CD4-positive, CD25-positive, alpha-beta regulatory T cell (primary cell): ENCODE measurements at regions not wholly inside any gene's neighbourhood (a gene's known extent, or its start where the extent isn't known, plus 50 kb on each side); places are given as distances from the start of the nearest gene placed in this dataset.

Experiments
- ATAC-seq, 2 donors: fragments of 150-1000 bp; cut with Tn5 transposase; one replicate each; pipeline ENCODE4 v1.10.0; 2021; ENCODE audit warnings: low read depth in 2 of 2, moderate number of reproducible peaks in 2 of 2, moderate library complexity in 1 of 2
- DNase-seq, 3 donors: peaks; one replicate each; pipeline versions ENCODE4 v3.0.0 to v3.0.0-alpha.2; 2012 to 2022; ENCODE audit warnings: mixed read lengths in 1 of 3
- H3K27ac ChIP-seq: one replicate; pipeline ENCODE4 v1.7.0; 2013; ENCODE audit warnings: mild to moderate bottlenecking, low read length; ENCODE audit not compliant: insufficient read depth, poor library complexity, severe bottlenecking
- H3K27me3 ChIP-seq: one replicate; pipeline ENCODE4 v1.7.0; 2013; ENCODE audit warnings: low read length; ENCODE audit not compliant: control insufficient read depth, insufficient read depth
- H3K36me3 ChIP-seq: one replicate; pipeline ENCODE4 v1.7.0; 2013; ENCODE audit warnings: mild to moderate bottlenecking, low read length, moderate library complexity; ENCODE audit not compliant: control insufficient read depth, insufficient read depth
- H3K4me1 ChIP-seq: 2 replicates; pipeline ENCODE4 v1.7.0; 2013; ENCODE audit warnings: mild to moderate bottlenecking, low read length; ENCODE audit not compliant: insufficient read depth, control insufficient read depth, poor library complexity, severe bottlenecking
- H3K4me3 ChIP-seq: one replicate; pipeline ENCODE4 v1.7.0; 2013; ENCODE audit warnings: low read depth, mild to moderate bottlenecking, low read length, moderate library complexity
- H3K9me3 ChIP-seq, 2 experiments: 1 replicate in 1 of 2; 2 replicates in 1 of 2; pipeline ENCODE4 v1.7.0; 2013; ENCODE audit warnings: low read length in 2 of 2, mild to moderate bottlenecking in 1 of 2, moderate library complexity in 1 of 2; ENCODE audit not compliant: control insufficient read depth in 2 of 2
- H3K27ac Mint-ChIP-seq, 3 donors: one replicate each; pipeline ENCODE4 v1.8.0; 2020 to 2022; ENCODE audit warnings: mild to moderate bottlenecking in 3 of 3, mixed read lengths in 3 of 3, moderate library complexity in 2 of 3
- H3K27me3 Mint-ChIP-seq: one replicate; pipeline ENCODE4 v1.8.0; 2022; ENCODE audit warnings: mild to moderate bottlenecking, mixed read lengths
- H3K36me3 Mint-ChIP-seq: one replicate; pipeline ENCODE4 v1.8.0; 2020; ENCODE audit warnings: mixed read lengths
- H3K4me1 Mint-ChIP-seq, 4 donors: one replicate each; pipeline ENCODE4 v1.8.0; 2020 to 2022; ENCODE audit warnings: mixed read lengths in 4 of 4, mild to moderate bottlenecking in 1 of 4
- H3K4me3 Mint-ChIP-seq, 4 donors: one replicate each; pipeline ENCODE4 v1.8.0; 2020 to 2022; ENCODE audit warnings: mild to moderate bottlenecking in 4 of 4, mixed read lengths in 4 of 4, moderate library complexity in 3 of 4
- H3K9me3 Mint-ChIP-seq, 7 donors: one replicate each; pipeline ENCODE4 v1.8.0; 2020 to 2022; ENCODE audit warnings: mixed read lengths in 7 of 7, mild to moderate bottlenecking in 3 of 7, moderate library complexity in 2 of 7

DNA sequence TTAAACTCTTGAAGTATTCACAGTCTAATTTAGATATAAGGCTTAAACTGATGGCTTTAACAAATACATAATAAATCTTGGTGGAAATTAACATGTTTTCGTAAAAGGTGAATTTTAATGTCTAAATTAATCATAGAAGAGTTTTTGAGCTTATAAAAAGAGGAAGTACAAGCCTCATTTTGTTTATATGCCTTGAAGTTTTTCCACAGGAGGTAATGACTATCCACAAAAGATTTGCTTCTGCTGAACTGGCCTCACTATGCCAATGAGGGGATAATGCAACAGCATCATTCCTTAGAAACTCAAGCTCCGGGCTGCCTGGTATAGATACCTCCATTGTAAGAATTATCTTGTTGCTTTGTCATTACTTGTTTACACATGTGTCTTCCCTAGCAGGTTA is 175.6 kb downstream of the DUSP6 start:
- H3K4me1 Mint-ChIP-seq = peaks cover 11 to 20% (median 18%) of the 10 kb centered on the region in 4 donors
- Histone ChIP-seq H3K4me1 (peaks cover 7% of the 10 kb centered on the region), H3K4me3 (no peak overlapping the region), H3K27ac (no peak overlapping the region), H3K27me3 (no peaks in the 10 kb centered on the region), H3K36me3 (no peaks in the 10 kb centered on the region), H3K9me3 (no peaks in the 10 kb centered on the region)
- no peaks in the 10 kb centered on the region for H3K36me3 Mint-ChIP-seq
- H3K4me3 Mint-ChIP-seq = no peak overlapping the region
- no peak overlapping the region for H3K27ac Mint-ChIP-seq
- peaks cover 4% of the 10 kb centered on the region for H3K27me3 Mint-ChIP-seq
- ATAC-seq (no peak), DNase-seq (no peak)
- peaks cover 0 to 8% (median 0%) of the 10 kb centered on the region in 7 donors for H3K9me3 Mint-ChIP-seq

DNA sequence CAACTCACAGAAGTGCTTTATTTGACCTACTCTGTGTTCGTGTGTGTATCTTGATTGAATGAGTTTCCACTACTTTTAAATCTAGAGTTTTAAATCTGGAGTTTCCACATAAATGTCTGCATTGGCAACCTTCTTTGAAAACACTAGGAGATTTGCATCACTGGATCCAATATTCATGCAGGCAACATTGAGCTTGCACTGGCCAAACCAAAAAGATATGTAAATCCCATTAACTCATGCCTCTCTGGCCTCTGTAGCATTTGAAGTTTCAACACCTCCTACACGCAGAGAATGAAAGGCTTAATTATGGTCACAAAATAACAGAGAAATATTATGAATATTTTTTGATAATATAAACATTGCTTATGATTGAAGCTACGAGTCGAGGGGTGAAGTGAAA is 178.6 kb downstream of the DUSP6 start:
- H3K9me3 Mint-ChIP-seq = peaks cover 0 to 7% (median 2%) of the 10 kb centered on the region in 7 donors
- no peak overlapping the region for H3K27ac ChIP-seq
- no peaks in the 10 kb centered on the region for H3K9me3 ChIP-seq
- H3K4me3 Mint-ChIP-seq = no peak overlapping the region
- ATAC-seq (no peak), DNase-seq (no peak)
- H3K4me1 Mint-ChIP-seq = peaks cover 0 to 2% (median under 1%) of the 10 kb centered on the region in 4 donors
- H3K4me3 ChIP-seq = no peak overlapping the region
- peaks cover 4% of the 10 kb centered on the region for H3K27me3 Mint-ChIP-seq
- no peaks in the 10 kb centered on the region for H3K36me3 ChIP-seq
- no peaks in the 10 kb centered on the region for H3K27me3 ChIP-seq
- H3K36me3 Mint-ChIP-seq = no peaks in the 10 kb centered on the region
- no peak overlapping the region for H3K27ac Mint-ChIP-seq
- no peaks in the 10 kb centered on the region for H3K4me1 ChIP-seq

DNA sequence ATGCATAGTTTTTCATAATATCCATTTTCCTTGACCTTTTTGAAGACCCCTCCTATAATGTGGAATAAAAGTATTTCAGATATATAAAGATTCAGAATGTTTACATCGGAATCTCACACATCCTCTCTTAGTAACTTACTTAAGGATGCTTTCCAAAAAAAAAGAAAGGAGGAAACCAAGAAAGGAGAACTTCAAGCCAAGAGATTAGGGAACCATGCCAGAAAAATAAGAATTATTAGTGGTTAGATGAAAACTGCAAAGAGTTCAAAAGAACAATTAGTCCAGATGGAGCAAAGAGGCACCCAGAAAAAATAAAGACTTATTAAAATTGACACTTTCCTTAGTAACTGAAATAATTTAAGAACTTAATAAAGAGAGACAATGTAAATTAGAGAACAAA is 179.2 kb downstream of the DUSP6 start:
- Histone ChIP-seq H3K9me3 (no peaks in the 10 kb centered on the region), H3K27ac (no peak overlapping the region), H3K4me1 (no peaks in the 10 kb centered on the region), H3K36me3 (no peaks in the 10 kb centered on the region), H3K27me3 (no peaks in the 10 kb centered on the region), H3K4me3 (no peak overlapping the region)
- Mint-ChIP-seq H3K36me3 (no peaks in the 10 kb centered on the region), H3K27me3 (peaks cover 4% of the 10 kb centered on the region), H3K4me1 (peaks cover 0 to 7% (median 3%) of the 10 kb centered on the region in 4 donors), H3K27ac (no peak overlapping the region), H3K9me3 (peaks cover 0 to 7% (median 2%) of the 10 kb centered on the region in 7 donors), H3K4me3 (no peak overlapping the region)
- ATAC-seq (no peak), DNase-seq (no peak)

DNA sequence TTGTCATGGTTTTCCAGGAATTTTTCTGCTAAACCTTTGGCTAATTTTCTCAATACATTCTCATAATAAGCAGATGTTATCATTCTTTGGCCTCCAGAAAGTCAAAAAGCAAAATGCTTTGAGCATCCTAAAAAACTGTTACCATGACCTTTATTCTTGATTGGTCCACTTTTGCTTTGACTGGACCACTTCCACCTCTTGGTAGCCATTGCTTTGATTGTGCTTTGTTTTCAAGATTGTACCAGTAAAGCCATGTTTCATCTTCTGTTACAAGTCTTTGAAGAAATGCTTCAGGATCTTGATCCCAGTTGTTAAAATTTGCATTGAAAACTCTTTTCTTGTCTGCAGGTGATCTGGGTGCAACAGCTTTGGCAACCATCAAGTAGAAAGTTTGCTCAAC is 180.1 kb downstream of the DUSP6 start:
- H3K9me3 ChIP-seq = no peaks in the 10 kb centered on the region
- peaks cover 4% of the 10 kb centered on the region for H3K27me3 Mint-ChIP-seq

DNA sequence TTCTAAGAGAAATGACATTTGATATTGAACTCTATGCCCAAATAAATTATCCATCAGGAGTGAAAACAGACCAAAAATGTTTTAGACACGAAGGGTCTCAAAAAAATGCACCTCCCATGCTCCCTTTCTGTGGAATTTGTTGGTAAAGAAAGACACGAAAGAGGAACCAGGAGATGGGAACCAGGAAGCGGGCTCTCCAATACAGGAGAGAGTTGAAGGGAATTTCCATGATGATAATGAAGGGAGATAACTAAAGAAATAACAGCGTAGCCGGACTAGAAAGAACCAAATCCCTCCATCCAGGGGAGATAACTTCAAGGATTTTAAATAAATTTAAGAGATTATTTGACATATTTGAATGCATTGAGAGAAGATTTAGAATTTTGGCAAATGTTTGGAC is 183.0 kb downstream of the DUSP6 start:
- Mint-ChIP-seq H3K4me1 (peaks cover 18 to 34% (median 25%) of the 10 kb centered on the region in 4 donors), H3K4me3 (no peak overlapping the region), H3K27me3 (no peaks in the 10 kb centered on the region), H3K9me3 (peaks cover 0 to 7% (median 2%) of the 10 kb centered on the region in 7 donors), H3K27ac (peak overlapping the region in 1 of 3 donors; percentile 61), H3K36me3 (no peaks in the 10 kb centered on the region)
- H3K4me3 ChIP-seq = no peak overlapping the region
- H3K36me3 ChIP-seq = no peaks in the 10 kb centered on the region
- H3K4me1 ChIP-seq = peaks cover 27% of the 10 kb centered on the region
- no peak for ATAC-seq
- no peaks in the 10 kb centered on the region for H3K9me3 ChIP-seq
- no peak for DNase-seq
- H3K27ac ChIP-seq = no peak overlapping the region
- H3K27me3 ChIP-seq = no peaks in the 10 kb centered on the region

More for the DNA sequence above, 180.1 kb downstream of the DUSP6 start:
- no peak for DNase-seq
- H3K9me3 Mint-ChIP-seq = peaks cover 0 to 7% (median 2%) of the 10 kb centered on the region in 7 donors
- Histone ChIP-seq H3K27me3 (no peaks in the 10 kb centered on the region), H3K27ac (no peak overlapping the region), H3K36me3 (no peaks in the 10 kb centered on the region), H3K4me3 (no peak overlapping the region), H3K4me1 (peaks cover 2% of the 10 kb centered on the region)
- no peaks in the 10 kb centered on the region for H3K36me3 Mint-ChIP-seq
- H3K27ac Mint-ChIP-seq = no peak overlapping the region
- peaks cover 2 to 14% (median 8%) of the 10 kb centered on the region in 4 donors for H3K4me1 Mint-ChIP-seq
- no peak overlapping the region for H3K4me3 Mint-ChIP-seq
- no peak for ATAC-seq

DNA sequence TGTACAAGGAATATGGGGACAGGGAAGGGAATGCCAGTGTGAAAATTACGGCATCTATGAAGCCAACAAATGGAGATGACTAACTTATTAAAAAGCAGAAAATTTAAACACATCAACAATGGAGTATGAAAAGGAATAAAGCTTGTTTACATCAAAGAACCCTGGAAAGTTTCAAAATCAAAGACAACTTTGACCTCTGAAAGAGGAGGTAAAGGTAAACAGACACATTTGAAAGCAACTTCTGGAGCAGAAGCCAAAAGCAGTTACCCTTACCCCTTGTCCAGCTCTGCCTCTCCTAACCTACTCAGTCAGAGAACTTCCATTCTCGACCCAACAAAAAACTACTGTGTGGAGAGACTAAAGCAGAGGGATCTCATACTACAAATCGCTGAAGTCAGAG is 184.3 kb downstream of the DUSP6 start:
- Histone ChIP-seq H3K4me1 (peaks cover 31% of the 10 kb centered on the region), H3K9me3 (no peaks in the 10 kb centered on the region), H3K4me3 (no peak overlapping the region), H3K27me3 (no peaks in the 10 kb centered on the region), H3K36me3 (no peaks in the 10 kb centered on the region), H3K27ac (no peak overlapping the region)
- no peak for DNase-seq
- H3K36me3 Mint-ChIP-seq = no peaks in the 10 kb centered on the region
- peaks cover 0 to 7% (median 2%) of the 10 kb centered on the region in 7 donors for H3K9me3 Mint-ChIP-seq
- no peaks in the 10 kb centered on the region for H3K27me3 Mint-ChIP-seq
- peaks cover 18 to 38% (median 30%) of the 10 kb centered on the region in 4 donors for H3K4me1 Mint-ChIP-seq
- H3K4me3 Mint-ChIP-seq = peak overlapping the region in 1 of 4 donors; percentile 4
- no peak overlapping the region for H3K27ac Mint-ChIP-seq
- ATAC-seq = no peak

DNA sequence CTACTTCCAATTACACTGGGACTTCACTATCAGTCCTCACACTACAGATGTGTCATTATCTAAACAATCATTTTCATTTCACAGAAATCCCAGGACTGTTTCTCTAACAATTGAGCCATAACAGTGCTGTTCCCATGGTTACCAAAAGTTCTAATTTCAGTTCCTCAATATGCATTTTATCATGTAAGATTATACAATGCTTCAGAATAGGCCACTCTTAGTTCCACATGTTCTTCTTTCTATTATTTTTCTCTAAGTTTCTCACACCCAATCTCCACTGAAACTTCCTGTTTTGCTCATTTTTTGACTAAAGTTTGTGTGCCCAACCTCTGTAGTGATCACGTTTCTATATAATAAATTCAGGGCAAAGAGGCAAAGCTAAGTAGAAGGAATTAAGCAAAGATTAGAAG is 185.8 kb downstream of the DUSP6 start:
- DNase-seq (peak in 2 of 3 donors; percentile 18 to 72), ATAC-seq (peak; percentile 32 to 61)
- Mint-ChIP-seq H3K4me1 (peaks cover 18 to 38% (median 30%) of the 10 kb centered on the region in 4 donors), H3K27ac (peak overlapping the region; percentile 37 to 84 (median 74)), H3K36me3 (no peaks in the 10 kb centered on the region), H3K4me3 (peak overlapping the region in 3 of 4 donors; percentile 41 to 51 (median 50)), H3K9me3 (peaks cover 0 to 2% (median under 1%) of the 10 kb centered on the region in 7 donors), H3K27me3 (no peaks in the 10 kb centered on the region)
- Histone ChIP-seq H3K4me1 (peaks cover 37% of the 10 kb centered on the region), H3K36me3 (no peaks in the 10 kb centered on the region), H3K27ac (peak overlapping the region; percentile 24), H3K4me3 (peak overlapping the region; percentile 45), H3K27me3 (no peaks in the 10 kb centered on the region), H3K9me3 (no peaks in the 10 kb centered on the region)

DNA sequence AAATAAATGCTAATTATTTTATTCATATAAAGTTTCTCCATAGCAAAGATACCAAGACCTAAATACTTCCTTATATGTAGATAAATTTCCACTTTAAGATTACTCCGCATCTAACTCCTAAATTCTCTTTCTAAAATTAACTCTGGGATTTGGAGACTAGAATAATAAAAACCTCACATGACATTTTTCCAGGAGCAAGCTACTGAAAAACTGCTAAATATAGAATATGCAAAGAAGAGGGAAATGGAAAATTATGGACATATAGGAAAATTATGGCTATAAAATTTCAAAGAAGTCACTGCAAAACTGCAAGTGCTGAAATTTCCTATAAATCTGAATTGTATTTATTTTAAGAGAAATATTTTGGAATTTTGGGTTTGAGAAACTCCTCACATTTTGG is 186.2 kb downstream of the DUSP6 start:
- H3K4me3 Mint-ChIP-seq = peak overlapping the region in 3 of 4 donors; percentile 41 to 51 (median 50)

More for the DNA sequence above, 186.2 kb downstream of the DUSP6 start:
- Histone ChIP-seq H3K27me3 (no peaks in the 10 kb centered on the region), H3K36me3 (no peaks in the 10 kb centered on the region), H3K4me3 (peak overlapping the region; percentile 45), H3K4me1 (peaks cover 37% of the 10 kb centered on the region), H3K27ac (peak overlapping the region; percentile 24), H3K9me3 (no peaks in the 10 kb centered on the region)
- peaks cover 18 to 38% (median 30%) of the 10 kb centered on the region in 4 donors for H3K4me1 Mint-ChIP-seq
- H3K36me3 Mint-ChIP-seq = no peaks in the 10 kb centered on the region
- H3K9me3 Mint-ChIP-seq = peaks cover 0 to 2% (median 0%) of the 10 kb centered on the region in 7 donors
- ATAC-seq (no peak), DNase-seq (no peak)
- H3K27me3 Mint-ChIP-seq = no peaks in the 10 kb centered on the region
- peak overlapping the region; percentile 37 to 84 (median 74) for H3K27ac Mint-ChIP-seq
